H9 (cell line): ENCODE measurements at regions not wholly inside any gene's neighbourhood (a gene's known extent, or its start where the extent isn't known, plus 50 kb on each side); places are given as distances from the start of the nearest gene placed in this dataset.

ENCODE experiments used
- DNase-seq: peaks from one replicate; pipeline ENCODE4 v3.0.0-alpha.2; 2017
- H2AFZ ChIP-seq: one replicate; pipeline ENCODE4 v1.6.1; 2013; ENCODE audit warnings: mild to moderate bottlenecking, low read length, control low read depth, moderate library complexity
- H2AK5ac ChIP-seq: 2 replicates; pipeline ENCODE4 v1.6.1; 2013; ENCODE audit warnings: low read length, control low read depth, mixed read lengths; ENCODE audit not compliant: insufficient read length
- H2BK120ac ChIP-seq: one replicate; pipeline ENCODE4 v1.6.1; 2013; ENCODE audit warnings: low read depth, mild to moderate bottlenecking, low read length, control low read depth, inconsistent platforms; ENCODE audit not compliant: poor library complexity, severe bottlenecking
- H2BK12ac ChIP-seq: 2 replicates; pipeline ENCODE4 v1.6.1; 2013; ENCODE audit warnings: low read length, control low read depth, mixed read lengths, low read depth; ENCODE audit not compliant: insufficient read length
- H2BK15ac ChIP-seq: 2 replicates; pipeline ENCODE4 v1.6.1; 2013; ENCODE audit warnings: low read depth, low read length, control low read depth
- H2BK20ac ChIP-seq: one replicate; pipeline ENCODE4 v1.6.1; 2013; ENCODE audit warnings: low read depth, mild to moderate bottlenecking, low read length, control low read depth, inconsistent platforms; ENCODE audit not compliant: poor library complexity, severe bottlenecking
- H2BK5ac ChIP-seq: 2 replicates; pipeline ENCODE4 v1.6.1; 2013; ENCODE audit warnings: low read length, control low read depth, mixed read lengths; ENCODE audit not compliant: insufficient read length
- H3K14ac ChIP-seq: 2 replicates; pipeline ENCODE4 v1.6.1; 2013; ENCODE audit warnings: low read length, control low read depth; ENCODE audit not compliant: insufficient read depth
- H3K18ac ChIP-seq: 2 replicates; pipeline ENCODE4 v1.6.1; 2013; ENCODE audit warnings: low read depth, mild to moderate bottlenecking, mixed read lengths, low read length, control low read depth; ENCODE audit not compliant: insufficient read length
- H3K23ac ChIP-seq: 2 replicates; pipeline ENCODE4 v1.6.1; 2013; ENCODE audit warnings: low read length, control low read depth, mixed read lengths, low read depth; ENCODE audit not compliant: insufficient read length
- H3K23me2 ChIP-seq: 2 replicates; pipeline ENCODE4 v1.6.1; 2013; ENCODE audit warnings: low read depth, mild to moderate bottlenecking, mixed read lengths, low read length, control low read depth; ENCODE audit not compliant: insufficient read length, poor library complexity, severe bottlenecking
- H3K27ac ChIP-seq: 2 replicates; pipeline ENCODE4 v1.5.1; 2013; ENCODE audit warnings: low read length, control low read depth, mixed read lengths, low read depth; ENCODE audit not compliant: insufficient read length
- H3K27me3 ChIP-seq: 2 replicates; pipeline ENCODE4 v1.6.1; 2013; ENCODE audit warnings: low read length, control low read depth, inconsistent platforms; ENCODE audit not compliant: insufficient read depth
- H3K4ac ChIP-seq: 2 replicates; pipeline ENCODE4 v1.6.1; 2013; ENCODE audit warnings: low read depth, mild to moderate bottlenecking, control low read depth, inconsistent platforms, low read length, moderate library complexity
- H3K4me1 ChIP-seq: 2 replicates; pipeline ENCODE4 v1.6.1; 2013; ENCODE audit warnings: low read length, control low read depth, inconsistent platforms; ENCODE audit not compliant: insufficient read depth
- H3K4me2 ChIP-seq: 2 replicates; pipeline ENCODE4 v1.6.1; 2013; ENCODE audit warnings: low read length, control low read depth, mixed read lengths; ENCODE audit not compliant: insufficient read length, insufficient read depth
- H3K56ac ChIP-seq: 2 replicates; pipeline ENCODE4 v1.6.1; 2013; ENCODE audit warnings: low read depth, mild to moderate bottlenecking, mixed read lengths, low read length, control low read depth; ENCODE audit not compliant: insufficient read length
- H3K79me1 ChIP-seq: 2 replicates; pipeline ENCODE4 v1.6.1; 2013; ENCODE audit warnings: low read depth, mild to moderate bottlenecking, moderate library complexity, low read length, control low read depth, inconsistent platforms; ENCODE audit not compliant: insufficient read depth, poor library complexity, severe bottlenecking
- H3K79me2 ChIP-seq: 2 replicates; pipeline ENCODE4 v1.6.1; 2013; ENCODE audit warnings: low read length, control low read depth, inconsistent platforms; ENCODE audit not compliant: insufficient read depth
- H3K9ac ChIP-seq: 2 replicates; pipeline ENCODE4 v1.6.1; 2013; ENCODE audit warnings: low read length, control low read depth, mixed read lengths; ENCODE audit not compliant: insufficient read length; ENCODE audit errors: extremely low read depth
- H3K9me3 ChIP-seq: one replicate; pipeline ENCODE4 v1.6.1; 2013; ENCODE audit warnings: low read depth, low read length, inconsistent platforms; ENCODE audit not compliant: control insufficient read depth
- H3T11ph ChIP-seq: one replicate; pipeline ENCODE4 v1.6.1; 2013; ENCODE audit warnings: mild to moderate bottlenecking, low read length, control low read depth, inconsistent platforms
- H4K20me1 ChIP-seq: one replicate; pipeline ENCODE4 v1.6.1; 2013; ENCODE audit not compliant: control insufficient read depth, insufficient read length, insufficient read depth
- H4K5ac ChIP-seq: 2 replicates; pipeline ENCODE4 v1.6.1; 2013; ENCODE audit warnings: low read depth, mild to moderate bottlenecking, mixed read lengths, low read length, control low read depth; ENCODE audit not compliant: insufficient read length
- H4K8ac ChIP-seq: replicated peaks from 2 replicates; pipeline ENCODE4 v1.6.1; 2013; ENCODE audit warnings: low read length, control low read depth, mixed read lengths, low read depth; ENCODE audit not compliant: insufficient read length
- H4K91ac ChIP-seq: 2 replicates; pipeline ENCODE4 v1.6.1; 2013; ENCODE audit warnings: low read depth, mild to moderate bottlenecking, moderate library complexity, mixed read lengths, low read length, control low read depth; ENCODE audit not compliant: insufficient read length
- H3K27ac Mint-ChIP-seq, 3 experiments: 2 replicates in 2 of 3; 3 replicates in 1 of 3; pipeline ENCODE4 v1.8.0; 2020 to 2021; ENCODE audit warnings: mixed read lengths in 3 of 3, mild to moderate bottlenecking in 1 of 3, moderate library complexity in 1 of 3
- H3K27me3 Mint-ChIP-seq: 2 replicates; pipeline ENCODE4 v1.8.0; 2021; ENCODE audit warnings: low read depth, mild to moderate bottlenecking, moderate library complexity, mixed read lengths
- H3K36me3 Mint-ChIP-seq, 3 experiments: 2 replicates in 2 of 3; 3 replicates in 1 of 3; pipeline ENCODE4 v1.8.0; 2020 to 2021; ENCODE audit warnings: low read depth in 3 of 3, mixed read lengths in 3 of 3; ENCODE audit not compliant: insufficient read depth in 1 of 3
- H3K4me1 Mint-ChIP-seq, 2 experiments: 2 replicates each; pipeline ENCODE4 v1.8.0; 2020; ENCODE audit warnings: mixed read lengths in 2 of 2
- H3K4me3 Mint-ChIP-seq, 2 experiments: 2 replicates in 1 of 2; 3 replicates in 1 of 2; pipeline ENCODE4 v1.8.0; 2020 to 2021; ENCODE audit warnings: mild to moderate bottlenecking in 2 of 2, mixed read lengths in 2 of 2, moderate library complexity in 1 of 2
- H3K9me3 Mint-ChIP-seq, 2 experiments: 2 replicates in 1 of 2; 3 replicates in 1 of 2; pipeline ENCODE4 v1.8.0; 2020; ENCODE audit warnings: mild to moderate bottlenecking in 2 of 2, mixed read lengths in 2 of 2, moderate library complexity in 1 of 2
- WGBS: extraction: QIAGEN DNeasy Blood & Tissue Kit; methylation state at CpG from one replicate; pipeline ENCODE4 v1.1.7; 2013; ENCODE audit warnings: missing lambda C conversion rate, low lambda C conversion rate, mixed read lengths; ENCODE audit not compliant: insufficient read length; ENCODE audit errors: extremely low coverage; 5-methylcytosine and 5-hydroxymethylcytosine counted together
- TF ChIP-seq, protein P1 (sequence below): fragments of 200-600 bp; sonication (generic); conservative IDR thresholded peaks from 3 replicates; pipeline ENCODE4 v1.8.0; 2021; ENCODE audit warnings: antibody characterized with exemption, mild to moderate bottlenecking

DNA sequence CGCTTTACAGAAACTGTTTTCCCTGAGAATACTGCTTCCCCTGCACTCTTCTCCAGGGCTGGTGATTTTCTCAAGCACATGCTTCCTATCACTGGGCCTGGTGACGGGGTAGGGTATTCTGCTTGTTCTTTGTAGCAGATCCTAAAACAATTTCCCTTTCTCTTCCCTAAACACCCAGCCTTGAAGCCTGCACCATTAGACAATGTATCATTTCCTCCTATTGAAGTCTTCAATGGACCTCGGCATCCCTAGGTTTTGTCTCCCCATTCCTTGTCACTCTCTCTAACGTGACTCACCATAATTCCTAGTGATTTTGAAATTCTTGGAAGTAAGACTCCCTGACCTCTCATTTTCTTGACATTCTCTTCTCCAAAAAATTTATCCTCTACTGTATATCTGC lies 109.5 kb upstream of the GHITM start:
- Histone ChIP-seq H3K23me2 (no peaks in the 10 kb centered on the region), H3K56ac (no peak overlapping the region), H2AK5ac (no peak overlapping the region), H3K9me3 (no peaks in the 10 kb centered on the region), H2BK12ac (no peak overlapping the region), H3K79me2 (no peaks in the 10 kb centered on the region), H3K27me3 (no peaks in the 10 kb centered on the region), H4K5ac (no peak overlapping the region), H3K4me1 (no peaks in the 10 kb centered on the region), H3K14ac (no peak overlapping the region), H3K79me1 (no peaks in the 10 kb centered on the region), H4K8ac (no peak overlapping the region), H3K27ac (no peak overlapping the region), H3K4ac (no peak overlapping the region), H3K23ac (no peak overlapping the region), H3K4me2 (no peak overlapping the region), H2BK120ac (no peak overlapping the region), H3T11ph (no peak overlapping the region), H3K9ac (no peak overlapping the region), H4K20me1 (no peaks in the 10 kb centered on the region), H3K18ac (no peak overlapping the region), H2BK15ac (no peak overlapping the region), H2AFZ (no peak overlapping the region), H4K91ac (no peak overlapping the region), H2BK5ac (no peak overlapping the region), H2BK20ac (no peak overlapping the region)
- H3K27me3 Mint-ChIP-seq = peaks cover 1% of the 10 kb centered on the region; the same call in 1 of the 2 replicates
- no peak overlapping the region for H3K27ac Mint-ChIP-seq
- no peaks in the 10 kb centered on the region for H3K4me1 Mint-ChIP-seq
- no peak for DNase-seq
- H3K4me3 Mint-ChIP-seq = no peak overlapping the region
- WGBS = no CpG with 5 or more reads among the region's 4 CpGs
- H3K9me3 Mint-ChIP-seq = peaks cover 2 to 9% of the 10 kb centered on the region in 2 experiments; a peak in 4 of 5 replicates
- TF ChIP-seq, protein P1, sequence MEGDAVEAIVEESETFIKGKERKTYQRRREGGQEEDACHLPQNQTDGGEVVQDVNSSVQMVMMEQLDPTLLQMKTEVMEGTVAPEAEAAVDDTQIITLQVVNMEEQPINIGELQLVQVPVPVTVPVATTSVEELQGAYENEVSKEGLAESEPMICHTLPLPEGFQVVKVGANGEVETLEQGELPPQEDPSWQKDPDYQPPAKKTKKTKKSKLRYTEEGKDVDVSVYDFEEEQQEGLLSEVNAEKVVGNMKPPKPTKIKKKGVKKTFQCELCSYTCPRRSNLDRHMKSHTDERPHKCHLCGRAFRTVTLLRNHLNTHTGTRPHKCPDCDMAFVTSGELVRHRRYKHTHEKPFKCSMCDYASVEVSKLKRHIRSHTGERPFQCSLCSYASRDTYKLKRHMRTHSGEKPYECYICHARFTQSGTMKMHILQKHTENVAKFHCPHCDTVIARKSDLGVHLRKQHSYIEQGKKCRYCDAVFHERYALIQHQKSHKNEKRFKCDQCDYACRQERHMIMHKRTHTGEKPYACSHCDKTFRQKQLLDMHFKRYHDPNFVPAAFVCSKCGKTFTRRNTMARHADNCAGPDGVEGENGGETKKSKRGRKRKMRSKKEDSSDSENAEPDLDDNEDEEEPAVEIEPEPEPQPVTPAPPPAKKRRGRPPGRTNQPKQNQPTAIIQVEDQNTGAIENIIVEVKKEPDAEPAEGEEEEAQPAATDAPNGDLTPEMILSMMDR = no peak
- peaks cover 0 to 2% (median 0%) of the 10 kb centered on the region in 3 experiments; a peak in 1 of 7 replicates for H3K36me3 Mint-ChIP-seq
